Cardiac fibroblast (primary cell): ENCODE measurements at regions not wholly inside any gene's neighbourhood (a gene's known extent, or its start where the extent isn't known, plus 50 kb on each side); places are given as distances from the start of the nearest gene placed in this dataset.

Experiments
- DNase-seq, 2 donors: peaks; one replicate each; pipeline versions ENCODE4 v3.0.0 to v3.0.0-alpha.2; 2010; ENCODE audit warnings: low read depth in 2 of 2
- H3K4me3 ChIP-seq, 2 donors: replicated peaks in 1 of 2; 1 replicate in 1 of 2; 2 replicates in 1 of 2; pipeline ENCODE4 v1.5.1; 2011; ENCODE audit warnings: low read depth in 2 of 2, low read length in 2 of 2, mild to moderate bottlenecking in 2 of 2, moderate library complexity in 1 of 2
- TF ChIP-seq, protein P1 (sequence below): IDR thresholded peaks from one replicate; pipeline ENCODE4 v1.5.1; 2011; ENCODE audit warnings: low read depth, mild to moderate bottlenecking, low read length, inconsistent platforms

GRCh38 chr22:19593991-19594569 lies 69.9 kb upstream of the CLDN5 start:
- TF ChIP-seq, protein P1, sequence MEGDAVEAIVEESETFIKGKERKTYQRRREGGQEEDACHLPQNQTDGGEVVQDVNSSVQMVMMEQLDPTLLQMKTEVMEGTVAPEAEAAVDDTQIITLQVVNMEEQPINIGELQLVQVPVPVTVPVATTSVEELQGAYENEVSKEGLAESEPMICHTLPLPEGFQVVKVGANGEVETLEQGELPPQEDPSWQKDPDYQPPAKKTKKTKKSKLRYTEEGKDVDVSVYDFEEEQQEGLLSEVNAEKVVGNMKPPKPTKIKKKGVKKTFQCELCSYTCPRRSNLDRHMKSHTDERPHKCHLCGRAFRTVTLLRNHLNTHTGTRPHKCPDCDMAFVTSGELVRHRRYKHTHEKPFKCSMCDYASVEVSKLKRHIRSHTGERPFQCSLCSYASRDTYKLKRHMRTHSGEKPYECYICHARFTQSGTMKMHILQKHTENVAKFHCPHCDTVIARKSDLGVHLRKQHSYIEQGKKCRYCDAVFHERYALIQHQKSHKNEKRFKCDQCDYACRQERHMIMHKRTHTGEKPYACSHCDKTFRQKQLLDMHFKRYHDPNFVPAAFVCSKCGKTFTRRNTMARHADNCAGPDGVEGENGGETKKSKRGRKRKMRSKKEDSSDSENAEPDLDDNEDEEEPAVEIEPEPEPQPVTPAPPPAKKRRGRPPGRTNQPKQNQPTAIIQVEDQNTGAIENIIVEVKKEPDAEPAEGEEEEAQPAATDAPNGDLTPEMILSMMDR: no peak
- H3K4me3 ChIP-seq: no peak overlapping the region
- no peak for DNase-seq

- H3K4me3 ChIP-seq: no peak overlapping the region
- TF ChIP-seq, protein P1: no peak
- no peak for DNase-seq
These were observed 71.3 kb upstream of the CLDN5 start for GRCh38 chr22:19595532-19595931.

DNA sequence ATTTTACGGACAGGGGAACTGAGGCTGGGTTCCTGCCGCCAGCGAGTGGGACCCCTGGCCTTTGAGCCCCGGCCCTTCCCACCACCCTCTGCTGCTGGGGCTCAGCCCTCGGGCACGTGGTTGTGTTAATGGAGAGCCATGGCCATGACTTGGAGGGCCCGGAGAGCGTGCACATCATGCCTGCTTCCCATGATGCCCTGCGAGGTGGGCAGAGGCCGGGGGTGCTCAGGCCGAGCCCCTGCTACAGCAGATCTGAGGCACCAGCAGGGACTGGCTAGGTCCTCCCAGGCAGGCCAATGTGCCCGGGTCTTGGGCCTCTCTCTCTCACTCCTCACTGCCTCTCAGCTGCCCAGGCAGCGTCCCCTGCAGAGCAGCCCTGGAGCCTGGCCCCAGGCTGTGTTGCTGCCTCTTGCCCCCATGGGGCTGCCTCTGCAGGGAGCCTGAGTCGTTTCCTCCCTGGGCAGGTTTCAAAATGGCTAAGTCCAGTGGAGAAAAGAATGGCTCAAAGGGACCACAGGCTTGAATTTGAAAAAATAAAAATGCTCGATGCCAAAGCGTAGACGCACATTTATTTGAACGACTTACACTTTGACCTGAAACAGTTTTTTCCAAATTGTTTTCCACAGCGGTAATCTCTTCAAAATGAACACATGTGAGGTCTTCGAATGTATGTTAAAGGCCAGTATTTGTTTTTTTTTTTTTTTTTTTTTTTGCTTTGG lies 72.6 kb upstream of the CLDN5 start:
- TF ChIP-seq, protein P1: no peak
- H3K4me3 ChIP-seq: no peak overlapping the region
- no peak for DNase-seq

DNA sequence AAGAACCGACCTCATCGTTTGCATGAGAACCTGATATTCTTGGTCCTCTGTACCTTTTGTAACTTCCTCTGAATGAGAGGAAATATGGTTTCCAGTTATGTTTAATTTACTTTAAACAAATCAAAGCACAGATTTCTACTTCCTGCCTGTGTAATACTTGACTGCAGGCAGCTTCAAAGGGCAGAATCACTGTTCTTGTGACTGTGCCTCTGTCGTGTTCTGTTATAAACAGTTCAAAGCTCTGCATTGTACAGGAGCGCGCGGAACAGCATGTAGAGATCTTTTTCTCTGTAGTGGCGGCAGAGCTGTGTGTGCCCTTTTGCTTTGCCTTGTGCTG lies 73.2 kb upstream of the CLDN5 start:
- H3K4me3 ChIP-seq: no peak overlapping the region
- no peak for DNase-seq
- TF ChIP-seq, protein P1: no peak

- TF ChIP-seq, protein P1: no peak
- no peak for DNase-seq
- no peak overlapping the region for H3K4me3 ChIP-seq
These were observed 74.0 kb upstream of the CLDN5 start for GRCh38 chr22:19598054-19598855.

- TF ChIP-seq, protein P1: no peak
- no peak overlapping the region for H3K4me3 ChIP-seq
- no peak for DNase-seq
These were observed 74.8 kb upstream of the CLDN5 start for GRCh38 chr22:19599004-19599403.
